Endothelial cell of umbilical vein (primary cell): ENCODE measurements at regions not wholly inside any gene's neighbourhood (a gene's known extent, or its start where the extent isn't known, plus 50 kb on each side); places are given as distances from the start of the nearest gene placed in this dataset.

Source experiments
- EZH2 ChIP-seq: IDR thresholded peaks from 2 replicates; pipeline ENCODE4 v1.6.1; 2012; ENCODE audit warnings: borderline replicate concordance, low read depth, mild to moderate bottlenecking, moderate library complexity, low read length, inconsistent platforms; ENCODE audit not compliant: severe bottlenecking
- GATA2 ChIP-seq: IDR thresholded peaks from 2 replicates; pipeline ENCODE4 v1.7.0; 2011; ENCODE audit warnings: low read depth, mild to moderate bottlenecking, moderate library complexity, mixed read lengths, low read length; ENCODE audit not compliant: insufficient read length, insufficient read depth
- JUN ChIP-seq: IDR thresholded peaks from 2 replicates; pipeline ENCODE4 v1.6.1; 2011; ENCODE audit warnings: borderline replicate concordance, low read depth; ENCODE audit not compliant: insufficient read length, insufficient read depth
- MYC ChIP-seq: IDR thresholded peaks from one replicate; pipeline ENCODE4 v1.6.1; 2011; ENCODE audit warnings: mild to moderate bottlenecking, low read depth, low read length
- POLR2A ChIP-seq: IDR thresholded peaks from 2 replicates; pipeline ENCODE4 v1.6.1; 2012; ENCODE audit warnings: low read depth, mild to moderate bottlenecking, control low read depth, low read length
- POLR2AphosphoS5 ChIP-seq: IDR thresholded peaks from 2 replicates; pipeline ENCODE4 v1.6.1; 2012; ENCODE audit warnings: low read depth, mild to moderate bottlenecking, control low read depth, low read length, moderate library complexity; ENCODE audit not compliant: insufficient read depth
- TF ChIP-seq, protein P1 (sequence below), 2 donors: IDR thresholded peaks; 1 replicate in 1 of 2; 2 replicates in 1 of 2; pipeline ENCODE4 v1.5.1; 2011; ENCODE audit warnings: low read length in 2 of 2, mild to moderate bottlenecking in 2 of 2, moderate library complexity in 2 of 2, control low read depth in 1 of 2, inconsistent platforms in 1 of 2, low read depth in 1 of 2; ENCODE audit not compliant: insufficient read depth in 1 of 2; ENCODE audit errors: extremely low read depth in 1 of 2
- TF ChIP-seq, protein P2 (sequence below): IDR thresholded peaks from 2 replicates; pipeline ENCODE4 v1.6.1; 2011; ENCODE audit not compliant: insufficient read depth, insufficient read length

DNA sequence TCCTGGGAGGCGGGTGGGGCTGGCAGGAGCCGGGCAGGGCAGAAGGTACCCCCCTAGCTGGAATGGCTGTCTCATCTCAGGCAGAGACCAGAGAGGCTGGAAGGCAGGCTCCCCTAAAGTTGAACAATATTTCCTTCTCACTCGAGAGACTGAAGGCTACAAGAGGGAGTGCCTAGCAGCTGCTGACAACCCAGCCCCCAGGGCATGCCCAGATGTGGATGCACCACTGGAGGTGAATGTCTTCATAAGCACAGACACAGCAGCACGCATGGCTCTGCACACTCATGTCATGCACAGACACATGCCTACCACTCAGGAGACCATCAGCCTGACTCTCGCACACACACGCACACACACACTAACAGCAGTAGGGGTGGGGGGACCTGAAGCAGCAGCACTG lies 179.0 kb downstream of the CCT6B start:
- TF ChIP-seq POLR2A: no peak
- TF ChIP-seq POLR2AphosphoS5: no peak
- TF ChIP-seq, protein P1, sequence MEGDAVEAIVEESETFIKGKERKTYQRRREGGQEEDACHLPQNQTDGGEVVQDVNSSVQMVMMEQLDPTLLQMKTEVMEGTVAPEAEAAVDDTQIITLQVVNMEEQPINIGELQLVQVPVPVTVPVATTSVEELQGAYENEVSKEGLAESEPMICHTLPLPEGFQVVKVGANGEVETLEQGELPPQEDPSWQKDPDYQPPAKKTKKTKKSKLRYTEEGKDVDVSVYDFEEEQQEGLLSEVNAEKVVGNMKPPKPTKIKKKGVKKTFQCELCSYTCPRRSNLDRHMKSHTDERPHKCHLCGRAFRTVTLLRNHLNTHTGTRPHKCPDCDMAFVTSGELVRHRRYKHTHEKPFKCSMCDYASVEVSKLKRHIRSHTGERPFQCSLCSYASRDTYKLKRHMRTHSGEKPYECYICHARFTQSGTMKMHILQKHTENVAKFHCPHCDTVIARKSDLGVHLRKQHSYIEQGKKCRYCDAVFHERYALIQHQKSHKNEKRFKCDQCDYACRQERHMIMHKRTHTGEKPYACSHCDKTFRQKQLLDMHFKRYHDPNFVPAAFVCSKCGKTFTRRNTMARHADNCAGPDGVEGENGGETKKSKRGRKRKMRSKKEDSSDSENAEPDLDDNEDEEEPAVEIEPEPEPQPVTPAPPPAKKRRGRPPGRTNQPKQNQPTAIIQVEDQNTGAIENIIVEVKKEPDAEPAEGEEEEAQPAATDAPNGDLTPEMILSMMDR (IDR thresholded peaks at IDR 0.05; ENCODE audit: extremely low read depth in 1 of 2, insufficient read depth in 1 of 2, low read depth in 1 of 2, low read length in 2 of 2): no peak
- TF ChIP-seq, protein P2, sequence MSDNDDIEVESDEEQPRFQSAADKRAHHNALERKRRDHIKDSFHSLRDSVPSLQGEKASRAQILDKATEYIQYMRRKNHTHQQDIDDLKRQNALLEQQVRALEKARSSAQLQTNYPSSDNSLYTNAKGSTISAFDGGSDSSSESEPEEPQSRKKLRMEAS: no peak
- no peak for TF ChIP-seq EZH2
- TF ChIP-seq GATA2: no peak
- TF ChIP-seq MYC: no peak
- no peak for TF ChIP-seq JUN
